WTC11 (cell line): ENCODE measurements at regions not wholly inside any gene's neighbourhood (a gene's known extent, or its start where the extent isn't known, plus 50 kb on each side); places are given as distances from the start of the nearest gene placed in this dataset.

Experiments used
- ATAC-seq: fragments of 200-7000 bp; cut with Tn5 transposase; 2 replicates; pipeline ENCODE4 v1.10.0; 2021; ENCODE audit warnings: mild to moderate bottlenecking, moderate library complexity
- CTCF ChIA-PET: fragments of 300-600 bp; sonication (Branson Sonifier 250); formaldehyde crosslinking; loops from one replicate; lab custom pipeline; 2021; ENCODE audit warnings: antibody characterized with exemption; lab: Charles Lee
- POLR2A ChIA-PET: fragments of 350-600 bp; sonication (Branson Sonifier 250); formaldehyde crosslinking; loops from one replicate; lab custom pipeline; 2021; ENCODE audit warnings: antibody characterized with exemption; lab: Charles Lee
- DNase-seq: peaks from one replicate; pipeline ENCODE4 v3.0.0; 2021; ENCODE audit warnings: low spot score
- H3K27ac Mint-ChIP-seq: 2 replicates; pipeline ENCODE4 v1.8.0; 2021; ENCODE audit warnings: mixed read lengths
- H3K27me3 Mint-ChIP-seq: 2 replicates; pipeline ENCODE4 v1.8.0; 2021; ENCODE audit warnings: low read depth, mild to moderate bottlenecking, moderate library complexity, mixed read lengths
- H3K36me3 Mint-ChIP-seq: 2 replicates; pipeline ENCODE4 v1.8.0; 2021; ENCODE audit warnings: mixed read lengths
- H3K4me1 Mint-ChIP-seq: 2 replicates; pipeline ENCODE4 v1.8.0; 2022; ENCODE audit warnings: mixed read lengths
- H3K4me3 Mint-ChIP-seq: 2 replicates; pipeline ENCODE4 v1.8.0; 2021; ENCODE audit warnings: mild to moderate bottlenecking, moderate library complexity, mixed read lengths
- H3K9me3 Mint-ChIP-seq: 2 replicates; pipeline ENCODE4 v1.8.0; 2021; ENCODE audit warnings: mixed read lengths
- CBFB ChIP-seq: sonication (generic); formaldehyde crosslinking; IDR thresholded peaks from 2 replicates; pipeline ENCODE4 v1.8.1; 2022; ENCODE audit warnings: mild to moderate bottlenecking, low read depth, missing genetic modification reagents
- CREB1 ChIP-seq: sonication (generic); formaldehyde crosslinking; IDR thresholded peaks from 2 replicates; pipeline ENCODE4 v1.8.0; 2023; ENCODE audit warnings: mild to moderate bottlenecking, missing genetic modification reagents
- ETV6 ChIP-seq: sonication (generic); formaldehyde crosslinking; IDR thresholded peaks from 2 replicates; pipeline ENCODE4 v1.8.1; 2022; ENCODE audit warnings: mild to moderate bottlenecking, missing genetic modification reagents
- GABPB1 ChIP-seq: sonication (generic); formaldehyde crosslinking; IDR thresholded peaks from 2 replicates; pipeline ENCODE4 v1.8.1; 2023; ENCODE audit warnings: mild to moderate bottlenecking, missing genetic modification reagents
- HMGA2 ChIP-seq: fragments of 250-450 bp; sonication (Bioruptor Pico); IDR thresholded peaks from 2 replicates; pipeline ENCODE4 v1.4.0; 2021; ENCODE audit warnings: mild to moderate bottlenecking, moderate library complexity
- JAZF1 ChIP-seq: fragments of 250-450 bp; sonication (Bioruptor Pico); IDR thresholded peaks from 2 replicates; pipeline ENCODE4 v1.9.0; 2021; ENCODE audit warnings: moderate library complexity, mild to moderate bottlenecking, inconsistent platforms
- MXD4 ChIP-seq: fragments of 250-450 bp; sonication (Bioruptor Pico); IDR thresholded peaks from 2 replicates; pipeline ENCODE4 v1.8.0; 2021; ENCODE audit warnings: mild to moderate bottlenecking, moderate library complexity, borderline replicate concordance
- NR2C2 ChIP-seq: sonication (generic); formaldehyde crosslinking; IDR thresholded peaks from 2 replicates; pipeline ENCODE4 v1.8.0; 2022; ENCODE audit warnings: mild to moderate bottlenecking, missing genetic modification reagents
- PRRX2 ChIP-seq: fragments of 250-450 bp; sonication (Bioruptor Pico); IDR thresholded peaks from 2 replicates; pipeline ENCODE4 v1.8.0; 2021; ENCODE audit warnings: mild to moderate bottlenecking
- TCF7 ChIP-seq: sonication (generic); formaldehyde crosslinking; IDR thresholded peaks from 2 replicates; pipeline ENCODE4 v1.8.0; 2022; ENCODE audit warnings: mild to moderate bottlenecking, low read depth, missing genetic modification reagents, moderate library complexity
- ZBTB21 ChIP-seq: sonication (generic); formaldehyde crosslinking; IDR thresholded peaks from 2 replicates; pipeline ENCODE4 v1.8.1; 2023; ENCODE audit warnings: mild to moderate bottlenecking, missing genetic modification reagents, borderline replicate concordance
- ZNF396 ChIP-seq: fragments of 250-450 bp; sonication (Bioruptor Pico); IDR thresholded peaks from 2 replicates; pipeline ENCODE4 v1.8.0; 2021; ENCODE audit warnings: mild to moderate bottlenecking, moderate library complexity, borderline replicate concordance
- ZNF416 ChIP-seq: fragments of 250-450 bp; sonication (Bioruptor Pico); IDR thresholded peaks from 2 replicates; pipeline ENCODE4 v1.9.0; 2021; ENCODE audit warnings: mild to moderate bottlenecking, inconsistent platforms
- TF ChIP-seq, protein P1 (sequence below): fragments of 200-600 bp; IDR thresholded peaks from 2 replicates; pipeline ENCODE4 v1.8.0; 2022; ENCODE audit warnings: antibody characterized with exemption
- TF ChIP-seq, protein P2 (sequence below): sonication (generic); formaldehyde crosslinking; IDR thresholded peaks from 2 replicates; pipeline ENCODE4 v1.8.1; 2023; ENCODE audit warnings: mild to moderate bottlenecking, missing genetic modification reagents, borderline replicate concordance
- TF ChIP-seq, protein P3 (sequence below): fragments of 250-450 bp; sonication (Bioruptor Pico); IDR thresholded peaks from 2 replicates; pipeline ENCODE4 v1.8.0; 2021; ENCODE audit warnings: mild to moderate bottlenecking
- TF ChIP-seq, protein P4 (sequence below): sonication (generic); formaldehyde crosslinking; IDR thresholded peaks from 2 replicates; pipeline ENCODE4 v1.8.1; 2023; ENCODE audit warnings: mild to moderate bottlenecking, missing genetic modification reagents, moderate library complexity
- TF ChIP-seq, protein P5 (sequence below): sonication (generic); formaldehyde crosslinking; IDR thresholded peaks from 2 replicates; pipeline ENCODE4 v1.8.0; 2022; ENCODE audit warnings: mild to moderate bottlenecking, missing genetic modification reagents
- TF ChIP-seq, protein P6 (sequence below): sonication (generic); formaldehyde crosslinking; IDR thresholded peaks from 2 replicates; pipeline ENCODE4 v1.8.0; 2023; ENCODE audit warnings: missing genetic modification reagents, mild to moderate bottlenecking, borderline replicate concordance

DNA sequence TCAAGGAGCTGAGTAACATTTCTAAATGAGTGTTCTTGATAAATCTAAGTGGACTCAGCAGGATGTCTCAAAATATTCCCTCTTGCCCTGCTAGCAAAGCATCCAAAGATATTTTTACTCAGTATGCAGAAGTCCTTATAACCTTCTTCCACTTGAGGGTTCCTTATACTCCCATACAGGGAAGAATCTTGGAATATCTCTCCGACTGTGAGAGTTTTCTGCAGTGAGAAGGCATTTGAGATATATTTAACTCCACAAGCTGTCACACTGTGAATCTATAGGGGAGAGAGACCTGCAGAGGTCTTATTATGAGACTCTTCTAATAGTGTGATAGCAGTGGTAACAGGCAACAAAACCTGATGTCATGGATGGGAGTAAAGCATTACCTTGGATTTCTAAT, 1034.5 kb upstream of the PABPC4L start:
- no peaks in the 10 kb centered on the region for H3K36me3 Mint-ChIP-seq
- TF ChIP-seq, protein P1, sequence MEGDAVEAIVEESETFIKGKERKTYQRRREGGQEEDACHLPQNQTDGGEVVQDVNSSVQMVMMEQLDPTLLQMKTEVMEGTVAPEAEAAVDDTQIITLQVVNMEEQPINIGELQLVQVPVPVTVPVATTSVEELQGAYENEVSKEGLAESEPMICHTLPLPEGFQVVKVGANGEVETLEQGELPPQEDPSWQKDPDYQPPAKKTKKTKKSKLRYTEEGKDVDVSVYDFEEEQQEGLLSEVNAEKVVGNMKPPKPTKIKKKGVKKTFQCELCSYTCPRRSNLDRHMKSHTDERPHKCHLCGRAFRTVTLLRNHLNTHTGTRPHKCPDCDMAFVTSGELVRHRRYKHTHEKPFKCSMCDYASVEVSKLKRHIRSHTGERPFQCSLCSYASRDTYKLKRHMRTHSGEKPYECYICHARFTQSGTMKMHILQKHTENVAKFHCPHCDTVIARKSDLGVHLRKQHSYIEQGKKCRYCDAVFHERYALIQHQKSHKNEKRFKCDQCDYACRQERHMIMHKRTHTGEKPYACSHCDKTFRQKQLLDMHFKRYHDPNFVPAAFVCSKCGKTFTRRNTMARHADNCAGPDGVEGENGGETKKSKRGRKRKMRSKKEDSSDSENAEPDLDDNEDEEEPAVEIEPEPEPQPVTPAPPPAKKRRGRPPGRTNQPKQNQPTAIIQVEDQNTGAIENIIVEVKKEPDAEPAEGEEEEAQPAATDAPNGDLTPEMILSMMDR: no peak
- no peak for TF ChIP-seq ZBTB21 (CRISPR knock-in tag)
- TF ChIP-seq HMGA2 (CRISPR knock-in tag): no peak
- no peak for TF ChIP-seq GABPB1
- TF ChIP-seq, protein P2, sequence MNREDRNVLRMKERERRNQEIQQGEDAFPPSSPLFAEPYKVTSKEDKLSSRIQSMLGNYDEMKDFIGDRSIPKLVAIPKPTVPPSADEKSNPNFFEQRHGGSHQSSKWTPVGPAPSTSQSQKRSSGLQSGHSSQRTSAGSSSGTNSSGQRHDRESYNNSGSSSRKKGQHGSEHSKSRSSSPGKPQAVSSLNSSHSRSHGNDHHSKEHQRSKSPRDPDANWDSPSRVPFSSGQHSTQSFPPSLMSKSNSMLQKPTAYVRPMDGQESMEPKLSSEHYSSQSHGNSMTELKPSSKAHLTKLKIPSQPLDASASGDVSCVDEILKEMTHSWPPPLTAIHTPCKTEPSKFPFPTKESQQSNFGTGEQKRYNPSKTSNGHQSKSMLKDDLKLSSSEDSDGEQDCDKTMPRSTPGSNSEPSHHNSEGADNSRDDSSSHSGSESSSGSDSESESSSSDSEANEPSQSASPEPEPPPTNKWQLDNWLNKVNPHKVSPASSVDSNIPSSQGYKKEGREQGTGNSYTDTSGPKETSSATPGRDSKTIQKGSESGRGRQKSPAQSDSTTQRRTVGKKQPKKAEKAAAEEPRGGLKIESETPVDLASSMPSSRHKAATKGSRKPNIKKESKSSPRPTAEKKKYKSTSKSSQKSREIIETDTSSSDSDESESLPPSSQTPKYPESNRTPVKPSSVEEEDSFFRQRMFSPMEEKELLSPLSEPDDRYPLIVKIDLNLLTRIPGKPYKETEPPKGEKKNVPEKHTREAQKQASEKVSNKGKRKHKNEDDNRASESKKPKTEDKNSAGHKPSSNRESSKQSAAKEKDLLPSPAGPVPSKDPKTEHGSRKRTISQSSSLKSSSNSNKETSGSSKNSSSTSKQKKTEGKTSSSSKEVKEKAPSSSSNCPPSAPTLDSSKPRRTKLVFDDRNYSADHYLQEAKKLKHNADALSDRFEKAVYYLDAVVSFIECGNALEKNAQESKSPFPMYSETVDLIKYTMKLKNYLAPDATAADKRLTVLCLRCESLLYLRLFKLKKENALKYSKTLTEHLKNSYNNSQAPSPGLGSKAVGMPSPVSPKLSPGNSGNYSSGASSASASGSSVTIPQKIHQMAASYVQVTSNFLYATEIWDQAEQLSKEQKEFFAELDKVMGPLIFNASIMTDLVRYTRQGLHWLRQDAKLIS (CRISPR knock-in tag): no peak
- TF ChIP-seq MXD4 (CRISPR knock-in tag): no peak
- TF ChIP-seq CREB1 (CRISPR knock-in tag): no peak
- no peak for TF ChIP-seq ZNF396 (CRISPR knock-in tag)
- no peak for TF ChIP-seq TCF7 (CRISPR knock-in tag)
- TF ChIP-seq PRRX2 (CRISPR knock-in tag): no peak
- TF ChIP-seq ZNF416 (CRISPR knock-in tag): no peak
- TF ChIP-seq, protein P3, sequence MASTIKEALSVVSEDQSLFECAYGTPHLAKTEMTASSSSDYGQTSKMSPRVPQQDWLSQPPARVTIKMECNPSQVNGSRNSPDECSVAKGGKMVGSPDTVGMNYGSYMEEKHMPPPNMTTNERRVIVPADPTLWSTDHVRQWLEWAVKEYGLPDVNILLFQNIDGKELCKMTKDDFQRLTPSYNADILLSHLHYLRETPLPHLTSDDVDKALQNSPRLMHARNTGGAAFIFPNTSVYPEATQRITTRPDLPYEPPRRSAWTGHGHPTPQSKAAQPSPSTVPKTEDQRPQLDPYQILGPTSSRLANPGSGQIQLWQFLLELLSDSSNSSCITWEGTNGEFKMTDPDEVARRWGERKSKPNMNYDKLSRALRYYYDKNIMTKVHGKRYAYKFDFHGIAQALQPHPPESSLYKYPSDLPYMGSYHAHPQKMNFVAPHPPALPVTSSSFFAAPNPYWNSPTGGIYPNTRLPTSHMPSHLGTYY (CRISPR knock-in tag): no peak
- no peak for TF ChIP-seq NR2C2 (CRISPR knock-in tag)
- TF ChIP-seq, protein P4, sequence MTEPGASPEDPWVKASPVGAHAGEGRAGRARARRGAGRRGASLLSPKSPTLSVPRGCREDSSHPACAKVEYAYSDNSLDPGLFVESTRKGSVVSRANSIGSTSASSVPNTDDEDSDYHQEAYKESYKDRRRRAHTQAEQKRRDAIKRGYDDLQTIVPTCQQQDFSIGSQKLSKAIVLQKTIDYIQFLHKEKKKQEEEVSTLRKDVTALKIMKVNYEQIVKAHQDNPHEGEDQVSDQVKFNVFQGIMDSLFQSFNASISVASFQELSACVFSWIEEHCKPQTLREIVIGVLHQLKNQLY (CRISPR knock-in tag): no peak
- TF ChIP-seq CBFB (CRISPR knock-in tag): no peak
- no peak for TF ChIP-seq ETV6 (CRISPR knock-in tag)
- TF ChIP-seq JAZF1 (CRISPR knock-in tag): no peak
- TF ChIP-seq, protein P5, sequence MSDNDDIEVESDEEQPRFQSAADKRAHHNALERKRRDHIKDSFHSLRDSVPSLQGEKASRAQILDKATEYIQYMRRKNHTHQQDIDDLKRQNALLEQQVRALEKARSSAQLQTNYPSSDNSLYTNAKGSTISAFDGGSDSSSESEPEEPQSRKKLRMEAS (CRISPR knock-in tag): no peak
- TF ChIP-seq, protein P6, sequence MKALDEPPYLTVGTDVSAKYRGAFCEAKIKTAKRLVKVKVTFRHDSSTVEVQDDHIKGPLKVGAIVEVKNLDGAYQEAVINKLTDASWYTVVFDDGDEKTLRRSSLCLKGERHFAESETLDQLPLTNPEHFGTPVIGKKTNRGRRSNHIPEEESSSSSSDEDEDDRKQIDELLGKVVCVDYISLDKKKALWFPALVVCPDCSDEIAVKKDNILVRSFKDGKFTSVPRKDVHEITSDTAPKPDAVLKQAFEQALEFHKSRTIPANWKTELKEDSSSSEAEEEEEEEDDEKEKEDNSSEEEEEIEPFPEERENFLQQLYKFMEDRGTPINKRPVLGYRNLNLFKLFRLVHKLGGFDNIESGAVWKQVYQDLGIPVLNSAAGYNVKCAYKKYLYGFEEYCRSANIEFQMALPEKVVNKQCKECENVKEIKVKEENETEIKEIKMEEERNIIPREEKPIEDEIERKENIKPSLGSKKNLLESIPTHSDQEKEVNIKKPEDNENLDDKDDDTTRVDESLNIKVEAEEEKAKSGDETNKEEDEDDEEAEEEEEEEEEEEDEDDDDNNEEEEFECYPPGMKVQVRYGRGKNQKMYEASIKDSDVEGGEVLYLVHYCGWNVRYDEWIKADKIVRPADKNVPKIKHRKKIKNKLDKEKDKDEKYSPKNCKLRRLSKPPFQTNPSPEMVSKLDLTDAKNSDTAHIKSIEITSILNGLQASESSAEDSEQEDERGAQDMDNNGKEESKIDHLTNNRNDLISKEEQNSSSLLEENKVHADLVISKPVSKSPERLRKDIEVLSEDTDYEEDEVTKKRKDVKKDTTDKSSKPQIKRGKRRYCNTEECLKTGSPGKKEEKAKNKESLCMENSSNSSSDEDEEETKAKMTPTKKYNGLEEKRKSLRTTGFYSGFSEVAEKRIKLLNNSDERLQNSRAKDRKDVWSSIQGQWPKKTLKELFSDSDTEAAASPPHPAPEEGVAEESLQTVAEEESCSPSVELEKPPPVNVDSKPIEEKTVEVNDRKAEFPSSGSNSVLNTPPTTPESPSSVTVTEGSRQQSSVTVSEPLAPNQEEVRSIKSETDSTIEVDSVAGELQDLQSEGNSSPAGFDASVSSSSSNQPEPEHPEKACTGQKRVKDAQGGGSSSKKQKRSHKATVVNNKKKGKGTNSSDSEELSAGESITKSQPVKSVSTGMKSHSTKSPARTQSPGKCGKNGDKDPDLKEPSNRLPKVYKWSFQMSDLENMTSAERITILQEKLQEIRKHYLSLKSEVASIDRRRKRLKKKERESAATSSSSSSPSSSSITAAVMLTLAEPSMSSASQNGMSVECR (CRISPR knock-in tag): no peak
- no peak overlapping the region for H3K4me3 Mint-ChIP-seq
- no peak overlapping the region for H3K27ac Mint-ChIP-seq
- ChIA-PET POLR2A (no interaction called here), CTCF (no interaction called here)
- no peaks in the 10 kb centered on the region for H3K4me1 Mint-ChIP-seq
- DNase-seq (no peak), ATAC-seq (no peak)
- H3K27me3 Mint-ChIP-seq: no peaks in the 10 kb centered on the region
- H3K9me3 Mint-ChIP-seq: no peaks in the 10 kb centered on the region
